Stimulated activated naive CD8-positive, alpha-beta T cell treated with anti-CD3 and anti-CD28 coated beads, Interleukin-15, Interleukin-2, amounts not matched to agents 100 ng/mL and 50 ng/mL, for 24 hours (primary cell): ENCODE measurements at regions not wholly inside any gene's neighbourhood (a gene's known extent, or its start where the extent isn't known, plus 50 kb on each side); places are given as distances from the start of the nearest gene placed in this dataset.
"Not testable (repeated sequence)": the region's sequence is repeated elsewhere in the genome, so short reads cannot be mapped to it uniquely, and the experiment has no call there.

Experiments
- H3K27ac Mint-ChIP-seq: one replicate; pipeline ENCODE4 v1.8.0; 2021; ENCODE audit warnings: mild to moderate bottlenecking, mixed read lengths
- H3K27me3 Mint-ChIP-seq: one replicate; pipeline ENCODE4 v1.8.0; 2021; ENCODE audit warnings: mixed read lengths
- H3K36me3 Mint-ChIP-seq: one replicate; pipeline ENCODE4 v1.8.0; 2021; ENCODE audit warnings: low read depth, mixed read lengths
- H3K4me1 Mint-ChIP-seq: one replicate; pipeline ENCODE4 v1.8.0; 2021; ENCODE audit warnings: low read depth, mixed read lengths
- H3K4me3 Mint-ChIP-seq: one replicate; pipeline ENCODE4 v1.8.0; 2021; ENCODE audit warnings: mild to moderate bottlenecking, mixed read lengths
- H3K9me3 Mint-ChIP-seq: one replicate; pipeline ENCODE4 v1.8.0; 2021; ENCODE audit warnings: mixed read lengths

DNA sequence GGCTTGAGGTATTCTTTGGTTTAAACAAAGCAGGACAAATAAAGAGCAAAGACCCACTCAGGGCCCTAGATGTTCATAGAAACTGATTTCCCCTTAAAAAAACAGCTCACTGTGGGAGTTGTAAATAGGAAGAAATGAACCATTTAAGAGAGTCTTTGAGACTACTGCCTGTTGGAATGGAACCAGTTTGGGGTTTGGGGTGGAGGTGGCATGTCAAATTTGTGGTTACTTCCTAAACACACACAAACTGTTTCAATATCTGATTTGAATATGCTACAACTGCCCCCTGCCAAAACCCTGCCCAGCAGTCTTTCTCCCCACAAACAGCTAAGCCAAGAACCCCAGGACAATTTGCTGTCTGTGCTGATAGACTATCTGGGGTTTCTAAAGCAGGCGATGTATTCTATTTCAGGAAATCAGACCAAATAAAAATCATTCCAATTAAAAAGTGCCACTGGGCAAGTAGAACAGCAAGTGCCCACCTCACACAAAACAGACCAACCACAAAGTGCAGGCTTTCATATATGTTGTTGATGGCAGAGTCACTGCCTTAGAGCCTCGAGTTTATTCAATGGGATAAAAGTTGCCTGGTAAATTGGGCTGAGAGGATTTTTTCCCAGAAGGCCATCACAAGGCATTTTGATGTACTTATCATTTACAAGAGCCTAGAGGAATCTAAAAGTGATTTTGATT lies 293.9 kb upstream of the PROK2 start:
- no peaks in the 10 kb centered on the region for H3K36me3 Mint-ChIP-seq
- peaks cover 10% of the 10 kb centered on the region for H3K9me3 Mint-ChIP-seq
- peaks cover 11% of the 10 kb centered on the region for H3K27me3 Mint-ChIP-seq
- no peak overlapping the region for H3K4me3 Mint-ChIP-seq
- no peak overlapping the region for H3K27ac Mint-ChIP-seq
- H3K4me1 Mint-ChIP-seq, result peaks cover 56% of the 10 kb centered on the region

- peaks cover 46% of the 10 kb centered on the region for H3K4me1 Mint-ChIP-seq
- no peak overlapping the region for H3K4me3 Mint-ChIP-seq
- peaks cover 11% of the 10 kb centered on the region for H3K27me3 Mint-ChIP-seq
- peaks cover 10% of the 10 kb centered on the region for H3K9me3 Mint-ChIP-seq
- no peak overlapping the region for H3K27ac Mint-ChIP-seq
- no peaks in the 10 kb centered on the region for H3K36me3 Mint-ChIP-seq
Observed at GRCh38 chr3:72077473-72078259, 292.7 kb upstream of the PROK2 start.

DNA sequence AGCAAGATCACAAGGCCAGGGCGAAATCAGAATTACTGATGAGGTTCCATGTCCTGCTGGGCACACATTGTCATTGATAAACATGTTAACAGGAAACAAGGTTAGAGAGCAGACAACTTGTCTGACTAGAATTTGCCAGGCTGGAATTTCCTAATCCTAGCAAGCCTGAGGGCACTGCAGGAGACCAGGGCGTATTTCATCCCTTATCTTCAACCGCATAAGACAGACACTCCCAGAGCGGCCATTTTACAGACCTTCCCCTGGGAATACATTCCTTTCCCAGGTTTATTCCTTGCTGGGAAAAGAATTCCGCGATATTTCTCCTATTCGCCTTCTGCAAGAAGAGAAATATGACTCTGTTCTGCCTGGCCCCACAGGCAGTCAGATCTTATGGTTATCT lies 290.9 kb upstream of the PROK2 start:
- H3K36me3 Mint-ChIP-seq, result not testable (repeated sequence)

DNA sequence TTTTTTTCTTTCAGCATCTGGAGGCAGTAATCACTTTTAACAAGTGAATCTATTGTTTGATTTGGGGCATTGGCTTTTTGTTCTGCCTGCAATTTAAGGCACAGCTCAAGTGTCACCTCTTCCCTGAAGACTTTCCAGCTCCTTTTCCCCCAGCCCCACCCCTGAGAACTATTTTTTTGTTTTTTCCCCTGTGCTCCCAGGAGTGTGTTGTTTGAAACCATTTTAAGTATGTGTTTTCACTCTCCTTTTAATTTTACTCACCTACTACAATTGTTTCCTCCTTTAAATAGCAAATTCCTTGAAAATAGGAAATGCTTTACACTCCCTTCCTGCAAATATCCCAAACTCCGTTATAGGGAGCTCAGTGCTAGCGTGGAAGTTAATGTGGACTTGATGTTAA lies 286.7 kb upstream of the PROK2 start:
- Mint-ChIP-seq H3K9me3 (peaks cover 10% of the 10 kb centered on the region), H3K27me3 (peaks cover 4% of the 10 kb centered on the region), H3K36me3 (no peaks in the 10 kb centered on the region), H3K27ac (no peak overlapping the region), H3K4me3 (no peak overlapping the region), H3K4me1 (no peaks in the 10 kb centered on the region)

More for the DNA sequence above, 290.9 kb upstream of the PROK2 start:
- H3K4me1 Mint-ChIP-seq, result peaks cover 36% of the 10 kb centered on the region
- not testable (repeated sequence) for H3K4me3 Mint-ChIP-seq, H3K27ac Mint-ChIP-seq, H3K27me3 Mint-ChIP-seq
- H3K9me3 Mint-ChIP-seq, result peaks cover 10% of the 10 kb centered on the region

DNA sequence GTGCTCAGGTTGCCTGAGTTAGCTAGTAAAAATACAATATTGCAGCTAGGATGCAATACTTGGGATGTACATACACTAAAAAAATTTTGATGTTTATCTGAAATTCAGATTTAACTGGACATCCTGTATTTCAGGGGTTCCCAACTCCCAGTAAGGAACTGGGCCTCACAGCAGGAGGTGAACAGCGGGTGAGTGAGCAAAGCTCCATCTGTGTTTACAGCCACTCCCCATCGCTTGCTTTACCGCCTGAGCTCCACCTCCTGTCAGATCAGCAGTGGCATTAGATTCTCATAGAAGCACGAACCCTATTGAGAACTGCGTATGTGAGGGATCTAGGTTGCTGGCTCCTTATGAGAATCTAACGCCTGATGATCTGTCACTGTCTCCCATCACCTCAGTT lies 285.1 kb upstream of the PROK2 start:
- Mint-ChIP-seq H3K9me3 (peaks cover 2% of the 10 kb centered on the region), H3K27ac (no peak overlapping the region), H3K4me1 (no peaks in the 10 kb centered on the region), H3K36me3 (no peaks in the 10 kb centered on the region), H3K4me3 (no peak overlapping the region), H3K27me3 (peaks cover 6% of the 10 kb centered on the region)

DNA sequence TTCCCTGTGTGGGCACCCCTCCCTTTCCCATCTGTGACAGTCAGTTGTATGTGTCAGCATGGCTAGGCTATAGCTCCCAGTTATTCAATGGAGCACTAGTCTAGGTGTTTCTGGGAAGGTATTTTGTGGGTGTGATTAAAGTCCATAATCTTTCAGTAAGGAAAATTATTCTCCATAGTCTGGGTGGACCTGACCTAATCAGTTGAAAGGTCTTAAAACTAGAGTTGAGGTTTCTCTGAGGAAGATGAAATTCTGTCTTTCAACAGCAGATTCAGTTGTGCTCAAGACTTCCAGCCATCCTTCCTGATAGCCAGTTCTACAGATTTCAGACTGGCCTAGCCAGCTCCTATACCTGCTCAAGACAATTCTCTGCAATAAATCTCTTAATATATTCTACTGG lies 284.6 kb upstream of the PROK2 start:
- H3K27me3 Mint-ChIP-seq, result peaks cover 8% of the 10 kb centered on the region
- H3K9me3 Mint-ChIP-seq, result no peaks in the 10 kb centered on the region
- no peak overlapping the region for H3K27ac Mint-ChIP-seq
- no peaks in the 10 kb centered on the region for H3K36me3 Mint-ChIP-seq
- no peak overlapping the region for H3K4me3 Mint-ChIP-seq
- H3K4me1 Mint-ChIP-seq, result no peaks in the 10 kb centered on the region

DNA sequence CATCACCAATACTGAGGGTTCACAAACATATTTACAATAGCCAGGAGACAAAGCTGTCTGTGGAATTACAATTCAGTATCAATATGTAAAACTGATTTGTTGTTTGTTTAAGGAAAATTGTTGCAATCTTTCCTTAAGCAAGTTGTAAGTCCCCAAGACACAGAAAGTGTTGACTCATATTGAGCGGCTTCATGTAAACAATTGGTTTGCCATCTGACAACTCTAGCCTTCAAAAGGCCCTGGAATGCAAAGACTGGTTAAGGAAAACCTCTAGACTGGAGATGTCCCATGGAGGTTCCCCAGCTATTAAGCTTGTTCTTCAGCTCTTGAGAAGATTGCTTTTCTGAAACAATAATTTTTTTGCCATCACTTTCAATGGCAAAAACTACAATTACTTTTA lies 283.7 kb upstream of the PROK2 start:
- Mint-ChIP-seq H3K4me1 (no peaks in the 10 kb centered on the region), H3K9me3 (peaks cover 6% of the 10 kb centered on the region), H3K27ac (no peak overlapping the region), H3K27me3 (peaks cover 8% of the 10 kb centered on the region), H3K36me3 (peaks cover 6% of the 10 kb centered on the region), H3K4me3 (no peak overlapping the region)

DNA sequence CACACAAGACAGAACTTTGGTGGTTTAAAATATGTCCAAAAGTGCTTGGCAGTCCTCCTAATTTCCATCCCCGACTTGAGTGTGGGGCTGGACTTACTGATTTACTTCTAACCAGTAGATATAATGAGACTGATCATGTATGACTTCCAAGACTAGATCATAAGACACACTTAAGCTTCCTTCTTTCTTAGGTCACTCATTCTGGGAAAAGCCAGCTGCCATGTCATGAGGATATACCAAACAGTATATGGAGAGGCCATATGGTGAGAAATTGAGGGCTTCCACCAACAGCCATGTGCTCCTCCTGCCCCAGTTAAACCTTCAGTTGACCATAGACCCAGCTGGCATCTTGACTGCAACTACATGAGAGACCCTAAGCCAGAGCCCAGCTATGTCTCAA lies 282.8 kb upstream of the PROK2 start:
- H3K4me3 Mint-ChIP-seq, result no peak overlapping the region
- H3K9me3 Mint-ChIP-seq, result peaks cover 13% of the 10 kb centered on the region
- H3K27ac Mint-ChIP-seq, result no peak overlapping the region
- peaks cover 9% of the 10 kb centered on the region for H3K36me3 Mint-ChIP-seq
- no peaks in the 10 kb centered on the region for H3K4me1 Mint-ChIP-seq
- H3K27me3 Mint-ChIP-seq, result peaks cover 14% of the 10 kb centered on the region

DNA sequence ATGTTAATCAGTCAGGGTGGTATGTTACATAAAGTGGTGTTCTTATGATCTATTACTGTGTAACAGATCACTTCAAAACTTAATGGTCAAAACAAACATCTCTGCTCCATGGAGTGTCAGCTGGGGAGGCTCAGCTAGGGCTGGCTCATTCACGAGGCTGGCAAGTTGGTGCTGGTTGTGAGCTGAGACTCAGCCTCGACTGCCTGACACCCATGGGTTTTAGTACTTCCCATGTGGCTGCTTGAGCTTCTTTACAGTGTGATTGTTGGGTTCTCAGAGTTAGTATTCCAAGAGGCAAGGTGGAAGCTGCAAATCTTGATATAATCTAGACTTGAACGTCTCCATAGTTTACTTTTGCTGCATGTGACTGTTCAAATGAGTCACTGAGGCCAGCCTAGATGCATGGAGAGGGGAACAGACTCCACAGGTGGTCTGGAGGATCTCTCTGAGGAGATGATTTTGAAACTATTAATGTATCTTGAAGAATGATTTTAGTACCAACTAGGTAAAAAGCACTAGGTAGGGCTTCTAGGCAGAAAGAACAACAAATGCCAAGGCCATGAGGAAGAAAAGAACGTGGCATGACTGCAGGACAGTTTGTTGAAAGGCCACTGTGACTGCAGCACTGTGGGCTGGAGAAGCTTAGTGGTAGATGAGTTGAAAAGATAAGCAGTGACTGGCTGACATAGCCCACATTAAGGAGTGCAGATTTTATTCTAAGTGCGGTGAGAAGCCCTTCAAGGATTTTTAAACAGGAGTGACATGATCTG lies 281.1 kb upstream of the PROK2 start:
- peaks cover 21% of the 10 kb centered on the region for H3K27me3 Mint-ChIP-seq
- peaks cover 12% of the 10 kb centered on the region for H3K36me3 Mint-ChIP-seq
- no peak overlapping the region for H3K27ac Mint-ChIP-seq
- no peaks in the 10 kb centered on the region for H3K4me1 Mint-ChIP-seq
- no peak overlapping the region for H3K4me3 Mint-ChIP-seq
- peaks cover 23% of the 10 kb centered on the region for H3K9me3 Mint-ChIP-seq

GRCh38 chr3:72065236-72065635 lies 280.3 kb upstream of the PROK2 start:
- no peak overlapping the region for H3K4me3 Mint-ChIP-seq
- no peak overlapping the region for H3K27ac Mint-ChIP-seq
- peaks cover 21% of the 10 kb centered on the region for H3K27me3 Mint-ChIP-seq
- H3K4me1 Mint-ChIP-seq, result peaks cover 2% of the 10 kb centered on the region
- H3K9me3 Mint-ChIP-seq, result peaks cover 23% of the 10 kb centered on the region
- peaks cover 12% of the 10 kb centered on the region for H3K36me3 Mint-ChIP-seq

- peaks cover 23% of the 10 kb centered on the region for H3K9me3 Mint-ChIP-seq
- peaks cover 21% of the 10 kb centered on the region for H3K27me3 Mint-ChIP-seq
- peaks cover 12% of the 10 kb centered on the region for H3K36me3 Mint-ChIP-seq
- not testable (repeated sequence) for H3K4me1 Mint-ChIP-seq, H3K27ac Mint-ChIP-seq, H3K4me3 Mint-ChIP-seq
Observed at GRCh38 chr3:72064727-72065126, 279.8 kb upstream of the PROK2 start.

DNA sequence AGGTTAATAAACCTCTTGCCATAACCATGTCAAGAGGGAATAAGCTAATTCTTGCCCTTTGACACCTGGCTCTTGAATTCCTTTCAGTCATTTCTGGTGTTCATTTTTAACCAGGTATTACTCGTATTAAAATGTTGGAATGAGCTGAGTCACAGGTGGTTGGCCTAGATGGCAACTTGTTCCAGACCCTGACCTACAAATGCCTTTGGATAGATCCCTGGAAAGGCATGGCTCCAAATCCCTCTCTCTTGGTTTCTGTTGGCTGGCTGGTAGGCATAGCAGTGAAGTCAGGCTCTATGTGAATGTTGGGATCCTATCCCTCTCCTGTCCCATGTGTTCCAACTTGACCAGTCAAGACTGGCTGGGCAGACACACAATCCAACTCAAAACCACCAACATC lies 277.1 kb upstream of the PROK2 start:
- H3K27me3 Mint-ChIP-seq, result peaks cover 21% of the 10 kb centered on the region
- H3K27ac Mint-ChIP-seq, result no peak overlapping the region
- no peak overlapping the region for H3K4me3 Mint-ChIP-seq
- peaks cover 23% of the 10 kb centered on the region for H3K9me3 Mint-ChIP-seq
- H3K36me3 Mint-ChIP-seq, result peaks cover 12% of the 10 kb centered on the region
- peaks cover 6% of the 10 kb centered on the region for H3K4me1 Mint-ChIP-seq

- no peak overlapping the region for H3K27ac Mint-ChIP-seq
- H3K9me3 Mint-ChIP-seq, result peaks cover 23% of the 10 kb centered on the region
- H3K36me3 Mint-ChIP-seq, result peaks cover 12% of the 10 kb centered on the region
- H3K4me1 Mint-ChIP-seq, result peaks cover 6% of the 10 kb centered on the region
- no peak overlapping the region for H3K4me3 Mint-ChIP-seq
- peaks cover 18% of the 10 kb centered on the region for H3K27me3 Mint-ChIP-seq
Observed at GRCh38 chr3:72060447-72061034, 275.6 kb upstream of the PROK2 start.

GRCh38 chr3:72058493-72059081 lies 273.6 kb upstream of the PROK2 start:
- H3K27ac Mint-ChIP-seq, result no peak overlapping the region
- H3K36me3 Mint-ChIP-seq, result peaks cover 7% of the 10 kb centered on the region
- peaks cover 6% of the 10 kb centered on the region for H3K4me1 Mint-ChIP-seq
- no peak overlapping the region for H3K4me3 Mint-ChIP-seq
- peaks cover 13% of the 10 kb centered on the region for H3K27me3 Mint-ChIP-seq
- H3K9me3 Mint-ChIP-seq, result peaks cover 16% of the 10 kb centered on the region
